OCI-LY7 (cell line): ENCODE measurements at regions not wholly inside any gene's neighbourhood (a gene's known extent, or its start where the extent isn't known, plus 50 kb on each side); places are given as distances from the start of the nearest gene placed in this dataset.
A peak's percentile ranks its signal among the peaks of the same experiment; 100 is the strongest.

Experiments
- BruUV-seq: library from RNA; stranded (reverse); fragments of 400-500 nt; replicated peaks from 2 replicates; lab custom pipeline; 2021; lab: Mats Ljungman, UMichigan
- CTCF ChIA-PET: fragments of 300-600 bp; sonication (Branson Sonifier 250); formaldehyde crosslinking; loops from one replicate; lab custom pipeline; 2022; ENCODE audit warnings: antibody characterized with exemption; ENCODE audit not compliant: unreplicated experiment; lab: Charles Lee
- POLR2A ChIA-PET: fragments of 300-600 bp; sonication (Branson Sonifier 250); formaldehyde crosslinking; loops from one replicate; lab custom pipeline; 2022; ENCODE audit warnings: antibody characterized with exemption; lab: Charles Lee
- DNase-seq: peaks from one replicate; pipeline ENCODE4 v3.0.0-alpha.2; 2015; ENCODE audit warnings: low spot score
- H2AFZ ChIP-seq: fragments of 200-600 bp; sonication (generic), shearing (Covaris generic); 2 replicates; pipeline ENCODE4 v1.6.1; 2014; ENCODE audit warnings: mild to moderate bottlenecking, antibody characterized with exemption, low read length, moderate library complexity
- H3K27ac ChIP-seq: fragments of 200-600 bp; sonication (generic); 2 replicates; pipeline ENCODE4 v1.5.1; 2014; ENCODE audit warnings: mixed run types, low read depth, mild to moderate bottlenecking, moderate library complexity, low read length, inconsistent platforms; ENCODE audit not compliant: poor library complexity, severe bottlenecking
- H3K36me3 ChIP-seq: fragments of 200-600 bp; sonication (generic); 2 replicates; pipeline ENCODE4 v1.6.1; 2014; ENCODE audit warnings: mild to moderate bottlenecking, antibody characterized with exemption, low read length, moderate library complexity, mixed read lengths; ENCODE audit not compliant: insufficient read depth
- H3K4me1 ChIP-seq: fragments of 200-600 bp; sonication (generic); 2 replicates; pipeline ENCODE4 v1.5.1; 2014; ENCODE audit warnings: mild to moderate bottlenecking, low read length; ENCODE audit not compliant: insufficient read depth, poor library complexity, severe bottlenecking
- H3K4me2 ChIP-seq: fragments of 200-600 bp; sonication (generic); 2 replicates; pipeline ENCODE4 v1.6.1; 2014; ENCODE audit warnings: mild to moderate bottlenecking, low read length
- H3K4me3 ChIP-seq: fragments of 200-600 bp; sonication (generic); 2 replicates; pipeline ENCODE4 v1.5.1; 2014; ENCODE audit warnings: mild to moderate bottlenecking, low read depth, low read length; ENCODE audit not compliant: poor library complexity, severe bottlenecking
- H3K79me2 ChIP-seq: fragments of 200-600 bp; sonication (generic); 2 replicates; pipeline ENCODE4 v1.6.1; 2016; ENCODE audit warnings: low read depth, mild to moderate bottlenecking, low read length, moderate library complexity, mixed read lengths; ENCODE audit not compliant: insufficient read depth
- H3K9me2 ChIP-seq: fragments of 200-600 bp; sonication (generic); 2 replicates; pipeline ENCODE4 v1.6.1; 2016; ENCODE audit warnings: mild to moderate bottlenecking, low read length, mixed read lengths; ENCODE audit not compliant: insufficient read depth
- H3K9me3 ChIP-seq: fragments of 200-600 bp; sonication (generic); 2 replicates; pipeline ENCODE4 v1.6.1; 2014; ENCODE audit warnings: mild to moderate bottlenecking, mixed run types, low read length, mixed read lengths
- H4K20me1 ChIP-seq: fragments of 200-600 bp; sonication (generic); 2 replicates; pipeline ENCODE4 v1.6.1; 2014; ENCODE audit warnings: mild to moderate bottlenecking, antibody characterized with exemption, low read length, moderate library complexity, mixed read lengths; ENCODE audit not compliant: insufficient read depth
- EZH2phosphoT487 ChIP-seq: fragments of 200-600 bp; sonication (generic); IDR thresholded peaks from 2 replicates; pipeline ENCODE4 v1.6.1; 2018; ENCODE audit warnings: low read depth, borderline replicate concordance, mild to moderate bottlenecking, mixed run types, antibody characterized with exemption, low read length, moderate library complexity, mixed read lengths
- intact Hi-C: fragments of 100-400 bp; cut with micrococcal nuclease; formaldehyde crosslinking; loops from one replicate; pipeline ENCODE4 v1.10.0; 2022; ENCODE audit not compliant: unreplicated experiment
- TF ChIP-seq, protein P1 (sequence below): fragments of 200-600 bp; sonication (generic); conservative IDR thresholded peaks from 2 replicates; pipeline ENCODE4 v1.5.1; 2014; ENCODE audit warnings: mild to moderate bottlenecking, antibody characterized with exemption, low read length, moderate library complexity, mixed read lengths

DNA sequence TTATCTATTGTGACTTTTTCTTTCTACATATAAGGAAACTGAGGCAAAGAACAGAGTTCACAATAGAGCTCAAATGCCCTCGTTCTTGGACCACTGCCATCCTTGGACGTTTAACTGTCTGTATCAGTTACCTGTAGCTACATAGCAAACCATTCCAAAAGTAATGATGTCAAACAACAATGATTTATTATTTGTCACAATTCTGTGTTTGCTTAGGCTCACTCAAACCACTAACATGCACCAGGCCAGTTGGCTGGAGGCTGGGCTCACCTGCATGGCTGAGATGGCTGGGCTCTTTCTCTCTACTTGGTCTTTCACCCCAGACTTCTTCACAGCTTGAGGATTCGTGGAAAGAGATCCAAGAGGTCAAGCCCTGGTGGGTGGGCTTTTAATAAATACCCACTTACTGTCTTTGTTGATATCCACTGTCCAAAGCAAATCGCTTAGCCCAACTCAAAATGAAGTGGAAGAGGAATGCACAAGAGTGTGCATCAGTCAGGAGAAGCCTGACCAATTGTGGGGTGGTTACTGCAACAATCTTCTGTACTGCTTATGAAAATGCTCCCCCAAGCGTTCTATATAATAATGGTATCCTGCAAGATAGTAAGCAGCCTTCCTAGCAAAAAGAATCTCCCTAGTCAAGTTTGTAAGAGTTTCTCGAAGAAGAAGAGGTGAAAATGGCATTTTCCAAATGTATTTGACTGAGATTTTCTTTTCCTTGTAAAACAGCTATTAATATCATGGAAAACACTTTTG lies 163.5 kb upstream of the NT5C1B start:
- Histone ChIP-seq H4K20me1 (no peaks in the 10 kb centered on the region), H3K9me3 (no peaks in the 10 kb centered on the region), H3K4me2 (no peak overlapping the region), H2AFZ (no peak overlapping the region), H3K27ac (no peak overlapping the region), H3K79me2 (no peaks in the 10 kb centered on the region), H3K4me3 (no peak overlapping the region), H3K9me2 (no peaks in the 10 kb centered on the region), H3K36me3 (no peaks in the 10 kb centered on the region), H3K4me1 (no peaks in the 10 kb centered on the region)
- ChIA-PET POLR2A (interaction anchor here (0.7 kb wide), 1 partner anchor 306 kb away, joined by 3 read pairs; no protein-coding TSS in a partner anchor), CTCF (no interaction called here)
- intact Hi-C loops = no loop called here
- DNase-seq = peak; percentile 11
- BruUV-seq = no TSS peak
- TF ChIP-seq, protein P1, sequence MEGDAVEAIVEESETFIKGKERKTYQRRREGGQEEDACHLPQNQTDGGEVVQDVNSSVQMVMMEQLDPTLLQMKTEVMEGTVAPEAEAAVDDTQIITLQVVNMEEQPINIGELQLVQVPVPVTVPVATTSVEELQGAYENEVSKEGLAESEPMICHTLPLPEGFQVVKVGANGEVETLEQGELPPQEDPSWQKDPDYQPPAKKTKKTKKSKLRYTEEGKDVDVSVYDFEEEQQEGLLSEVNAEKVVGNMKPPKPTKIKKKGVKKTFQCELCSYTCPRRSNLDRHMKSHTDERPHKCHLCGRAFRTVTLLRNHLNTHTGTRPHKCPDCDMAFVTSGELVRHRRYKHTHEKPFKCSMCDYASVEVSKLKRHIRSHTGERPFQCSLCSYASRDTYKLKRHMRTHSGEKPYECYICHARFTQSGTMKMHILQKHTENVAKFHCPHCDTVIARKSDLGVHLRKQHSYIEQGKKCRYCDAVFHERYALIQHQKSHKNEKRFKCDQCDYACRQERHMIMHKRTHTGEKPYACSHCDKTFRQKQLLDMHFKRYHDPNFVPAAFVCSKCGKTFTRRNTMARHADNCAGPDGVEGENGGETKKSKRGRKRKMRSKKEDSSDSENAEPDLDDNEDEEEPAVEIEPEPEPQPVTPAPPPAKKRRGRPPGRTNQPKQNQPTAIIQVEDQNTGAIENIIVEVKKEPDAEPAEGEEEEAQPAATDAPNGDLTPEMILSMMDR = peak; percentile 54
- no peak for TF ChIP-seq EZH2phosphoT487

DNA sequence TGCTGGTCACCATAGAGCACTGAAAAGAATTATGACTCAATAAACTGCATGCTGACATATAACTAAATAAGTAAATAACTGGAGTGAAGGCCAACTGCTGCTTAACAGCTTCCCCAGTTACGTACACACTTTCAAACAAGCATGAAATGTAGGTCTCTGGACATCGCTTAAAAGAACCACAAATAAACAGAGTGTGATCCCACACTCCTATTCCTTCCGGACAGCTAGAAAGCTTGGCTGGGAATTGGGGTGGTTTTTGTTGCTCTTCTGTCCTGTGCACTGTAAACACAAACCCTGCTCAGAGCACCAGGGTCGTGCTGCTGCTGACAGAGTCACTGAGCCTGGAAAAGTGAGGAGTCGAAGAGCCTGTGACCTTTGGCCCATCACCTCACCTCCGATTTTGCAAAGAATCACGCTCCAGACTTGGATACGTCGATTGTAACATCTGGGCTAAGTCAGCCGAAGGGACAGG lies 162.7 kb upstream of the NT5C1B start:
- intact Hi-C loops = no loop called here
- H3K4me2 ChIP-seq = no peak overlapping the region
- H3K9me2 ChIP-seq = no peaks in the 10 kb centered on the region
- no peaks in the 10 kb centered on the region for H3K79me2 ChIP-seq
- H3K4me3 ChIP-seq = no peak overlapping the region
- H4K20me1 ChIP-seq = no peaks in the 10 kb centered on the region
- no peaks in the 10 kb centered on the region for H3K4me1 ChIP-seq
- no TSS peak for BruUV-seq
- TF ChIP-seq, protein P1 = no peak
- no peak for TF ChIP-seq EZH2phosphoT487
- no peaks in the 10 kb centered on the region for H3K36me3 ChIP-seq
- ChIA-PET POLR2A (no interaction called here), CTCF (no interaction called here)
- no peak overlapping the region for H3K27ac ChIP-seq
- no peaks in the 10 kb centered on the region for H3K9me3 ChIP-seq
- no peak for DNase-seq
- H2AFZ ChIP-seq = no peak overlapping the region
